GM13976 (cell line): ENCODE measurements at regions not wholly inside any gene's neighbourhood (a gene's known extent, or its start where the extent isn't known, plus 50 kb on each side); places are given as distances from the start of the nearest gene placed in this dataset.

Experiments
- DNase-seq: peaks from one replicate; pipeline ENCODE4 v3.0.0; 2012; ENCODE audit warnings: low spot score
- CTCF ChIP-seq: IDR thresholded peaks from 2 replicates; pipeline ENCODE4 v1.5.1; 2012; ENCODE audit warnings: borderline replicate concordance, mild to moderate bottlenecking; ENCODE audit not compliant: insufficient read depth; ENCODE audit errors: extremely low read depth, missing control alignments, control extremely low read depth
- in situ Hi-C: fragments of 300-500 bp; cut with MboI; formaldehyde crosslinking; loops from one replicate; pipeline ENCODE4 v1.12.0; 2022; ENCODE audit warnings: low sequenced_read_pairs, mixed read lengths, inconsistent platforms; ENCODE audit not compliant: unreplicated experiment

- no peak for DNase-seq
- in situ Hi-C loops: no loop called here
- TF ChIP-seq CTCF: no peak
Observed at GRCh38 chr12:107447336-107447735, 238.3 kb upstream of the PWP1 start.

- in situ Hi-C loops: no loop called here
Observed at GRCh38 chr12:107448198-107448597, 237.4 kb upstream of the PWP1 start.

GRCh38 chr12:107449891-107450290, 235.7 kb upstream of the PWP1 start:
- in situ Hi-C loops: no loop called here
- TF ChIP-seq CTCF: no peak
- no peak for DNase-seq

More at GRCh38 chr12:107448198-107448597, 237.4 kb upstream of the PWP1 start:
- no peak for DNase-seq
- TF ChIP-seq CTCF: no peak

- no peak for TF ChIP-seq CTCF
- in situ Hi-C loops: no loop called here
- DNase-seq: no peak
Observed at GRCh38 chr12:107450541-107450940, 235.1 kb upstream of the PWP1 start.

GRCh38 chr12:107451246-107451645, 234.4 kb upstream of the PWP1 start:
- no peak for TF ChIP-seq CTCF
- in situ Hi-C loops: no loop called here
- DNase-seq: no peak

GRCh38 chr12:107454109-107454830, 231.3 kb upstream of the PWP1 start:
- in situ Hi-C loops: no loop called here
- no peak for TF ChIP-seq CTCF
- no peak for DNase-seq
